ENCODE measurements at regions not wholly inside any gene's neighbourhood (a gene's known extent, or its start where the extent isn't known, plus 50 kb on each side); places are given as distances from the start of the nearest gene placed in this dataset.

DNA sequence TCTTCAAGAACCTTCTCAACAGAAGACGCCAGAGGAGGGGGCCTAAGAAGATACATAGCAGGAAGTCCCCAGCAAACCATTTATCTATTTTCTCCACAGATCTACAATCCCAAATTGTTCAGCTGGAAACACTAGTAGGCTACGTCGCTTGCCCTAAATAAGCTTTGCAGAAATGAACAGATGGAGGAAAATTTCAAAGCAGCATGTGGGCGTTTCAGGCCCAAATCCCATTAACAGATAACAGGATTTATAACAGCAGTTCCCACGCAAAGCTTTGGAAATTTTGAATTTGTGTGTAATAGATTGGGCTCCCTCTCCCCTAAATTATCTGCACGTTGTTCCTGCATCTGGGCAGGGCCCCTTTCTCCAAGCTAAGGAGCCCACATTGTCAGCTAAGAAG, 60.6 kb upstream of the FRMD4A start:
- WGBS, 2 experiments (ENCODE audit: insufficient coverage in 2 of 2), result 100% methylated on average over 1 to 2 of the region's 6 CpGs
- H3K36me3 ChIP-seq (ENCODE audit: control insufficient read depth, insufficient read depth, low read length), result no peaks in the 10 kb centered on the region
- no peaks in the 10 kb centered on the region for H3K9me3 ChIP-seq (ENCODE audit: control insufficient read depth, low read length)
- H3K4me3 ChIP-seq (ENCODE audit: extremely low read depth, insufficient read depth, low read length, poor library complexity, severe bottlenecking), result no peak overlapping the region
- H3K27ac ChIP-seq (ENCODE audit: low read depth, low read length, severe bottlenecking), result no peak overlapping the region
- no peaks in the 10 kb centered on the region for H3K4me1 ChIP-seq (ENCODE audit: control insufficient read depth, insufficient read depth, low read length, poor library complexity, severe bottlenecking)

- H3K4me3 ChIP-seq (ENCODE audit: extremely low read depth, insufficient read depth, low read length, poor library complexity, severe bottlenecking), result no peak overlapping the region
- no peaks in the 10 kb centered on the region for H3K4me1 ChIP-seq (ENCODE audit: control insufficient read depth, insufficient read depth, low read length, poor library complexity, severe bottlenecking)
- no peaks in the 10 kb centered on the region for H3K9me3 ChIP-seq (ENCODE audit: control insufficient read depth, low read length)
- no peaks in the 10 kb centered on the region for H3K36me3 ChIP-seq (ENCODE audit: control insufficient read depth, insufficient read depth, low read length)
- no peak overlapping the region for H3K27ac ChIP-seq (ENCODE audit: low read depth, low read length, severe bottlenecking)
- WGBS, 2 experiments (ENCODE audit: insufficient coverage in 2 of 2), result 83% methylated on average over 2 of the region's 2 CpGs; no CpG with 5 or more reads in 1 of the 2 experiments
These were observed 59.4 kb upstream of the FRMD4A start for GRCh38 chr10:14389981-14390590.

GRCh38 chr10:14385596-14386593, 55.2 kb upstream of the FRMD4A start:
- WGBS, 2 experiments (ENCODE audit: insufficient coverage in 2 of 2), result 81 to 83% methylated on average over 9 to 11 of the region's 13 CpGs
- Histone ChIP-seq H3K27ac (ENCODE audit: low read depth, low read length, severe bottlenecking) (peak overlapping the region; percentile 68), H3K36me3 (ENCODE audit: control insufficient read depth, insufficient read depth, low read length) (no peaks in the 10 kb centered on the region), H3K4me3 (ENCODE audit: extremely low read depth, insufficient read depth, low read length, poor library complexity, severe bottlenecking) (no peak overlapping the region), H3K4me1 (ENCODE audit: control insufficient read depth, insufficient read depth, low read length, poor library complexity, severe bottlenecking) (peaks cover 11% of the 10 kb centered on the region), H3K9me3 (ENCODE audit: control insufficient read depth, low read length) (no peaks in the 10 kb centered on the region)

- no CpG with 5 or more reads among the region's 3 CpGs for WGBS, 2 experiments (ENCODE audit: insufficient coverage in 2 of 2)
- Histone ChIP-seq H3K4me1 (ENCODE audit: control insufficient read depth, insufficient read depth, low read length, poor library complexity, severe bottlenecking) (peaks cover 11% of the 10 kb centered on the region), H3K4me3 (ENCODE audit: extremely low read depth, insufficient read depth, low read length, poor library complexity, severe bottlenecking) (no peak overlapping the region), H3K36me3 (ENCODE audit: control insufficient read depth, insufficient read depth, low read length) (no peaks in the 10 kb centered on the region), H3K9me3 (ENCODE audit: control insufficient read depth, low read length) (no peaks in the 10 kb centered on the region), H3K27ac (ENCODE audit: low read depth, low read length, severe bottlenecking) (no peak overlapping the region)
These were observed 54.2 kb upstream of the FRMD4A start for GRCh38 chr10:14384915-14385314.

- H3K4me1 ChIP-seq (ENCODE audit: control insufficient read depth, insufficient read depth, low read length, poor library complexity, severe bottlenecking), result peaks cover 11% of the 10 kb centered on the region
- no peaks in the 10 kb centered on the region for H3K36me3 ChIP-seq (ENCODE audit: control insufficient read depth, insufficient read depth, low read length)
- no peak overlapping the region for H3K27ac ChIP-seq (ENCODE audit: low read depth, low read length, severe bottlenecking)
- 93 to 100% methylated on average over 2 to 3 of the region's 3 CpGs for WGBS, 2 experiments (ENCODE audit: insufficient coverage in 2 of 2)
- H3K4me3 ChIP-seq (ENCODE audit: extremely low read depth, insufficient read depth, low read length, poor library complexity, severe bottlenecking), result no peak overlapping the region
- H3K9me3 ChIP-seq (ENCODE audit: control insufficient read depth, low read length), result no peaks in the 10 kb centered on the region
These were observed 53.5 kb upstream of the FRMD4A start for GRCh38 chr10:14384116-14384730.

- Histone ChIP-seq H3K4me3 (ENCODE audit: extremely low read depth, insufficient read depth, low read length, poor library complexity, severe bottlenecking) (no peak overlapping the region), H3K4me1 (ENCODE audit: control insufficient read depth, insufficient read depth, low read length, poor library complexity, severe bottlenecking) (peaks cover 11% of the 10 kb centered on the region), H3K27ac (ENCODE audit: low read depth, low read length, severe bottlenecking) (no peak overlapping the region), H3K36me3 (ENCODE audit: control insufficient read depth, insufficient read depth, low read length) (no peaks in the 10 kb centered on the region), H3K9me3 (ENCODE audit: control insufficient read depth, low read length) (no peaks in the 10 kb centered on the region)
- WGBS, 2 experiments (ENCODE audit: insufficient coverage in 2 of 2), result 86 to 98% methylated on average over 5 to 6 of the region's 7 CpGs
These were observed 52.5 kb upstream of the FRMD4A start for GRCh38 chr10:14383266-14383665.

DNA sequence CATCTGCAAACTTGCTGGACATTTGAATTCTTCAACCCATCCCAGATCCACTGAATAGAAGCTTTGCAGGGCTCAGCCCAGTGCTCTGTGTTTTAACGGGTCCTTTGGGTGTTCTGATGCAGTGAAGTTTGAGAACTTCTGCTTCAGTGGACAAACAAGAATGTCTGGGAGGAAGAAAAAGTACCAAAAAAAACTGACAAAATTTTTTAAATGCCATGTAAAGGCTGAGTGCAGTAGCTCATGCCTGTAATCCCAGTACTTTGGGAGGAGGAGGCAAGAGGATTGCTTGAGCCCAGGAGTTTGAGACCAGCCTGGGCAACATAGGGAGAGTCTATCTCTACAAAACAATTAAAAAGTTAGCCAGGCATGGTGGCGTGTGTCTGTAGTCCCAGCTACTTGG, 51.8 kb upstream of the FRMD4A start:
- 75 to 100% methylated on average over 1 to 2 of the region's 2 CpGs for WGBS, 2 experiments (ENCODE audit: insufficient coverage in 2 of 2)
- Histone ChIP-seq H3K27ac (ENCODE audit: low read depth, low read length, severe bottlenecking) (no peak overlapping the region), H3K9me3 (ENCODE audit: control insufficient read depth, low read length) (no peaks in the 10 kb centered on the region)

GRCh38 chr10:14382022-14382421, 51.3 kb upstream of the FRMD4A start:
- H3K9me3 ChIP-seq (ENCODE audit: control insufficient read depth, low read length), result no peaks in the 10 kb centered on the region
- no peak overlapping the region for H3K27ac ChIP-seq (ENCODE audit: low read depth, low read length, severe bottlenecking)
- peaks cover 11% of the 10 kb centered on the region for H3K4me1 ChIP-seq (ENCODE audit: control insufficient read depth, insufficient read depth, low read length, poor library complexity, severe bottlenecking)
- H3K36me3 ChIP-seq (ENCODE audit: control insufficient read depth, insufficient read depth, low read length), result no peaks in the 10 kb centered on the region
- WGBS, 2 experiments (ENCODE audit: insufficient coverage in 2 of 2), result 100% methylated on average over 1 to 2 of the region's 5 CpGs
- H3K4me3 ChIP-seq (ENCODE audit: extremely low read depth, insufficient read depth, low read length, poor library complexity, severe bottlenecking), result no peak overlapping the region

More for the DNA sequence above, 51.8 kb upstream of the FRMD4A start:
- Histone ChIP-seq H3K4me1 (ENCODE audit: control insufficient read depth, insufficient read depth, low read length, poor library complexity, severe bottlenecking) (peaks cover 11% of the 10 kb centered on the region), H3K36me3 (ENCODE audit: control insufficient read depth, insufficient read depth, low read length) (no peaks in the 10 kb centered on the region), H3K4me3 (ENCODE audit: extremely low read depth, insufficient read depth, low read length, poor library complexity, severe bottlenecking) (no peak overlapping the region)

- peaks cover 11% of the 10 kb centered on the region for H3K4me1 ChIP-seq (ENCODE audit: control insufficient read depth, insufficient read depth, low read length, poor library complexity, severe bottlenecking)
- no peaks in the 10 kb centered on the region for H3K36me3 ChIP-seq (ENCODE audit: control insufficient read depth, insufficient read depth, low read length)
- no peak overlapping the region for H3K4me3 ChIP-seq (ENCODE audit: extremely low read depth, insufficient read depth, low read length, poor library complexity, severe bottlenecking)
- no peak overlapping the region for H3K27ac ChIP-seq (ENCODE audit: low read depth, low read length, severe bottlenecking)
- WGBS, 2 experiments (ENCODE audit: insufficient coverage in 2 of 2), result 68 to 70% methylated on average over 2 of the region's 2 CpGs
- H3K9me3 ChIP-seq (ENCODE audit: control insufficient read depth, low read length), result no peaks in the 10 kb centered on the region
These were observed 50.8 kb upstream of the FRMD4A start for GRCh38 chr10:14381475-14381874.

- no CpG with 5 or more reads among the region's 1 CpG for WGBS, 2 experiments (ENCODE audit: insufficient coverage in 2 of 2)
- Histone ChIP-seq H3K4me1 (ENCODE audit: control insufficient read depth, insufficient read depth, low read length, poor library complexity, severe bottlenecking) (peaks cover 11% of the 10 kb centered on the region), H3K27ac (ENCODE audit: low read depth, low read length, severe bottlenecking) (no peak overlapping the region), H3K4me3 (ENCODE audit: extremely low read depth, insufficient read depth, low read length, poor library complexity, severe bottlenecking) (no peak overlapping the region), H3K9me3 (ENCODE audit: control insufficient read depth, low read length) (no peaks in the 10 kb centered on the region), H3K36me3 (ENCODE audit: control insufficient read depth, insufficient read depth, low read length) (no peaks in the 10 kb centered on the region)
These were observed 50.0 kb upstream of the FRMD4A start for GRCh38 chr10:14380746-14381145.
